ENCODE measurements at regions not wholly inside any gene's neighbourhood (a gene's known extent, or its start where the extent isn't known, plus 50 kb on each side); places are given as distances from the start of the nearest gene placed in this dataset.

DNA sequence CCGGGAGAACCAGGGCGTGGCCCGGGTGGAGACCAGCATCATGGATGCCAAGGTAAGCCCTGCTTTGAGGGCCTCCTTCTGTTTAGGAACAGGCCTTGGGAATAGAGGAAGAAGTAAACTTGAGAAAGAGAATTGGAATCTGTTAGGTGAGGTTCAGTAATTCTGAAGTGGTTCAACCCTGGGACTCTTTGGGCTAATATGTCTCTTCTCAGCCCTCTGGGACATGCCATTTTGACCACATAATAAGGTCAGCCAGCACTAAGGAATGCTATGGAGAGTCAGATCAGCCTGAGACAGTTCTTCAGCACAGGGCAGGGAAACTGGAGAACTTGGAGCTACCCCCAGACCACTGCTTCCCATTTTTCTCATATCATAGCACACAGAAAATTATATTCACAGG lies 63.3 kb upstream of the PRPS1 start:
- TF ChIP-seq, protein P1, sequence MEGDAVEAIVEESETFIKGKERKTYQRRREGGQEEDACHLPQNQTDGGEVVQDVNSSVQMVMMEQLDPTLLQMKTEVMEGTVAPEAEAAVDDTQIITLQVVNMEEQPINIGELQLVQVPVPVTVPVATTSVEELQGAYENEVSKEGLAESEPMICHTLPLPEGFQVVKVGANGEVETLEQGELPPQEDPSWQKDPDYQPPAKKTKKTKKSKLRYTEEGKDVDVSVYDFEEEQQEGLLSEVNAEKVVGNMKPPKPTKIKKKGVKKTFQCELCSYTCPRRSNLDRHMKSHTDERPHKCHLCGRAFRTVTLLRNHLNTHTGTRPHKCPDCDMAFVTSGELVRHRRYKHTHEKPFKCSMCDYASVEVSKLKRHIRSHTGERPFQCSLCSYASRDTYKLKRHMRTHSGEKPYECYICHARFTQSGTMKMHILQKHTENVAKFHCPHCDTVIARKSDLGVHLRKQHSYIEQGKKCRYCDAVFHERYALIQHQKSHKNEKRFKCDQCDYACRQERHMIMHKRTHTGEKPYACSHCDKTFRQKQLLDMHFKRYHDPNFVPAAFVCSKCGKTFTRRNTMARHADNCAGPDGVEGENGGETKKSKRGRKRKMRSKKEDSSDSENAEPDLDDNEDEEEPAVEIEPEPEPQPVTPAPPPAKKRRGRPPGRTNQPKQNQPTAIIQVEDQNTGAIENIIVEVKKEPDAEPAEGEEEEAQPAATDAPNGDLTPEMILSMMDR (IDR thresholded peaks at IDR 0.05; ENCODE audit: control insufficient read depth, extremely low read depth, insufficient read depth), result no peak
- no peak for DNase-seq (ENCODE audit: low read depth)
- H3K4me3 ChIP-seq (ENCODE audit: low read depth, low read length), result no peak overlapping the region

DNA sequence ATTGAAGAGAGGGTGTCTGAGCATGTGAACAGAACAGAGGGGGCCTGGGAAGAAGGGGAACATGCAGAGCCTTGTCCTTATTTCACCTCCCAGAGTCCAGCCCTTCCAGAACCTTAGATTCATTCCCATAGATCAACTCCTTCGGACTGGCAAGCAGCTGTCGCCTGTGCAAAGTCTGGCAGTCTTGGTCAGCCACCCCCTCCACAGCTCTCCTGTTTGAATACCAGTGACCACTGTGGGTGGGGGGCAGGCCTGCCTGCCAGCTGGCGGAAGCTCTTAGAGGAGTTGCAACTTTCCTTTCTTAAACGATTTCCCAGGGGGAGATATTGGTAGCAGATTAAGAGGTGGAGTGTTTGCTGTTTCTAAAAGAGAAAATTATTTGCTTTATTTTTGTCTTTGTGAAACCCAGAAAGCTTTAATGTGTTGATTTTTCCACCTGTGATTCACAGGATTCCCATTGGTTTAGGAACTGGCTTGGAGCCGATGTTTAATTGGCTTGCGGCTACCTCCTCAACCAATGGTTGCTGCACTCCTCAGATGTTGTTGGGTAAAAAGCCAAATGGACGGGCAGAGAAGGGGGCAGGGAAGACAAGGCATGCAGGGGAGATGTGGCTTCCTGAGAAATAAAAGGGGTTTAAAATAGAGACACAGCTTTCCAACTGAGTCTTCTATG lies 62.2 kb upstream of the PRPS1 start:
- TF ChIP-seq, protein P1 (IDR thresholded peaks at IDR 0.05; ENCODE audit: control insufficient read depth, extremely low read depth, insufficient read depth), result no peak
- peak; percentile 26 for DNase-seq (ENCODE audit: low read depth)
- H3K4me3 ChIP-seq (ENCODE audit: low read depth, low read length), result no peak overlapping the region

DNA sequence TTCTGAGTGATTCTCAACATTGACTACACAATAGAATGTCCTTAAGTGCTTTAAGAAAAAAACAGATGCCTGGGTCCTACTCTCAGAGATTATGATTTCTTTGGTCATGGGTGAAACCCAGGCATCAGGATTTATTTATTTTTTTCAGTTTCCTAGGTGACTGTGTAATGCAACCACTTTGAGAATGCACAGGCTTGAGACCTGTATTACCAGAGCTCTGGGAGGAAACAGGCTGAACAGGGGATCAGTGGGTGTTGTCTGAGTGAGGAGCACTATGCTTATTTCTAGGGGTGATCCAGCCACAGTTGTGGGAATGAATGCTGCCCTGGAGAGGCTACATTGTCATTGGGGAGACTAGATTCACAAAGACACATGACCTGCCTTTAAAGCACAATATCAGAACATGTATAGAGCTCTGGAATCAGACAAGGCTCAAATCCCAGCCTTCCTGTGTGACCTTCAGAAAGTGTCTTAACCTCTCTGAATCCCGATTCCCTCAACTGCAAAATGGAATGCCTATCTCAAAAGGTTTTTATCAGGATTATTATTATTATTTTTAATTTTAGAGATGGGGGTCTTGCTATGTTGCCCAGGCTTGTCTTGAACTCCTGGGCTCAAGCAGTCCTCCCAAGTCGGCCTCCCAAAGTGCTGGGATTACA lies 61.6 kb upstream of the PRPS1 start:
- TF ChIP-seq, protein P1 (IDR thresholded peaks at IDR 0.05; ENCODE audit: control insufficient read depth, extremely low read depth, insufficient read depth), result no peak
- no peak for DNase-seq (ENCODE audit: low read depth)
- no peak overlapping the region for H3K4me3 ChIP-seq (ENCODE audit: low read depth, low read length)

DNA sequence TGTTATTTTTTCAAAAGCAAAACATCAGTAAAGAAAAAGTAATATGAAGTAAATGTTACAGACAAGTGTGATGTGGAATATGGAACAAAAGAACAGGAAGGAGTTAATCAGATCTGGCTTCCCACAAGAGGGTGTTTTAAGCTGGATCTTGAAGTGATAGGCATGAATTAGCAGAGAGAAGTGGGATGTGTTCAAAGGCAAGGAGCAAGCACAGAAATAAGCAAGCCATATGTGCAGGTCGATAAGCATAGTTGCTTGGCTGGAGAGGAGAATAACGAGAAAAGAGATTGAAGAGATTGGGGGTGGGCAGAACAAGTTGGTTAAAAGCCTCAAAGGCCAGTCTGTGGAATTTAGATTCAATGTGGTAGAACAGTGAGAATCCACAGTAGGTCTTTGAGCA lies 60.9 kb upstream of the PRPS1 start:
- DNase-seq (ENCODE audit: low read depth), result no peak
- TF ChIP-seq, protein P1 (IDR thresholded peaks at IDR 0.05; ENCODE audit: control insufficient read depth, extremely low read depth, insufficient read depth), result no peak
- no peak overlapping the region for H3K4me3 ChIP-seq (ENCODE audit: low read depth, low read length)

DNA sequence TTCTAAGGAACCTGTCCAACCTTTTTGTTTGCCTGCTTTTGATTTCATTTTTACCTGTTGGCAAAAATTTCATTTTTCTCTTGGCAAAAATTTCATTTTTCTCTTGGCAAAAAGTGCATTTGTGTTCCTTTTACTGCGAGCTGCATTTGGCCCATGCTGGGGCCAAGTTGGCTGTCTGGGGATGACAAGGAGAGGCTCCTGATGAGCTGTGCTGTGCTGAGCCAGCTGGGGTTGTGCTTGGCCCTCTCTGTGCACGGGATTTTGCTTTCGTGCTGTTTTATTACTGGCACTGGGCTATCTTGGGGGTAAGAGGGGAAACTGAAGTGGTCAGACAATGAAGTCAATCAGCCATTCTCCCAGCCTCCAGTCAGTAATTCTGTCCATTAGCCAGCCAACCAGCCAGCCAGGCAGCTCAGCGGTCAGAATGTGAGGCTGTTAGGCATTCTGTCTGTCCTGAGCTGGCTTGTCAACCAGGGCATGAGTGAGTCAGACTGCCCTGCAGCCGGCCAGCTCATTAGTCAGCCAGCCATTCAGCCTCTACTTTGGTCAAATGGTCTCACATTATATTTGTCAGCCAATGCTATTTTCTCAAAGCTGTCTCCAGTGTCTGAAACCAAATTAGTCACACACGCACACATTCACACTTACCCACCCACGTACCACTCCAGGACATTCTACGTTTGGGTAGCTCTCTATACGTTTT lies 56.9 kb upstream of the PRPS1 start:
- TF ChIP-seq, protein P1 (IDR thresholded peaks at IDR 0.05; ENCODE audit: control insufficient read depth, extremely low read depth, insufficient read depth), result no peak
- DNase-seq (ENCODE audit: low read depth), result no peak
- no peak overlapping the region for H3K4me3 ChIP-seq (ENCODE audit: low read depth, low read length)

DNA sequence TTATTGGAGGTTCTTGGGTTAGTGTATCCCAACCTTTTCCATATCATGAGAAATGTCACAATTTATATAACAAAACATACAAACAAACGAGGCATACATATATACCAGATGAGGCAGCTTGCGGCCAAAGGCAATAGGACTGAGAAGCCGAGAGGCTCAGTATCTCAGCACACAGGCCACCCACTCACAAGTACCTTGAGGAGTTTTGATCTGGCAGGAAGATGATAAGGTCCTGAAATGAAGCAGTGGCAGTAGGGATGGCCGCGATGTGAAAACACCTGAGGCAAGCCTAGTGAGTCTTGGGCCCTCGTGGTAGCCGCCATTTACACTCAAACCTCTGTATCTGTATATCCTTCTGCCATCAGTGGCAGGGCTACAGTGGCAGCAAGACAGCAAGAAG lies 55.3 kb upstream of the PRPS1 start:
- no peak for DNase-seq (ENCODE audit: low read depth)
- TF ChIP-seq, protein P1 (IDR thresholded peaks at IDR 0.05; ENCODE audit: control insufficient read depth, extremely low read depth, insufficient read depth), result no peak
- H3K4me3 ChIP-seq (ENCODE audit: low read depth, low read length), result no peak overlapping the region

Data from LNCaP clone FGC (cell line).